ENCODE measurements at regions not wholly inside any gene's neighbourhood (a gene's known extent, or its start where the extent isn't known, plus 50 kb on each side); places are given as distances from the start of the nearest gene placed in this dataset.

DNA sequence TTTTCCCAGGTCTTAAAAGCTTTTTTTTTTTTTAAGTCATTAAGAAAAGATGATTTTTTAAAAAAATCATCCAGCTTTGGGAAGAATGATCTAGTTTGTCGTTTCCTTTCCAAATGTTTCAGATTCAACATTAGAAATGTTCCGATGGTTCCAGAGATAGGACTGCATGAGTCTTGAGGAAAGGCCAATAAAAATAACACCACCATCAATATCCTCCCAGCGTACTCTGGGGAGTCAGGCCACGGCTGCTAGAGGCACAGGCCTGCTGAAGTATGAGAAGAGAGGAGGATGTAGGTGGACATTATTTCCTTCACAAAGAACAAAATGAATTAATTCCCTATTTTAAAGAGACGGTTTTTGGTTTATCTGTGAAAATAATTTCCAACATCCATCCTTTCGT, 60.0 kb upstream of the SHISA2 start:
- DNase-seq (ENCODE audit: low read depth) = no peak
- H3K4me3 ChIP-seq (ENCODE audit: control insufficient read depth, low read depth, low read length) = no peak overlapping the region
- TF ChIP-seq, protein P1, sequence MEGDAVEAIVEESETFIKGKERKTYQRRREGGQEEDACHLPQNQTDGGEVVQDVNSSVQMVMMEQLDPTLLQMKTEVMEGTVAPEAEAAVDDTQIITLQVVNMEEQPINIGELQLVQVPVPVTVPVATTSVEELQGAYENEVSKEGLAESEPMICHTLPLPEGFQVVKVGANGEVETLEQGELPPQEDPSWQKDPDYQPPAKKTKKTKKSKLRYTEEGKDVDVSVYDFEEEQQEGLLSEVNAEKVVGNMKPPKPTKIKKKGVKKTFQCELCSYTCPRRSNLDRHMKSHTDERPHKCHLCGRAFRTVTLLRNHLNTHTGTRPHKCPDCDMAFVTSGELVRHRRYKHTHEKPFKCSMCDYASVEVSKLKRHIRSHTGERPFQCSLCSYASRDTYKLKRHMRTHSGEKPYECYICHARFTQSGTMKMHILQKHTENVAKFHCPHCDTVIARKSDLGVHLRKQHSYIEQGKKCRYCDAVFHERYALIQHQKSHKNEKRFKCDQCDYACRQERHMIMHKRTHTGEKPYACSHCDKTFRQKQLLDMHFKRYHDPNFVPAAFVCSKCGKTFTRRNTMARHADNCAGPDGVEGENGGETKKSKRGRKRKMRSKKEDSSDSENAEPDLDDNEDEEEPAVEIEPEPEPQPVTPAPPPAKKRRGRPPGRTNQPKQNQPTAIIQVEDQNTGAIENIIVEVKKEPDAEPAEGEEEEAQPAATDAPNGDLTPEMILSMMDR (conservative IDR thresholded peaks at IDR 0.05; ENCODE audit: control insufficient read depth, insufficient read depth, low read depth, low read length) = no peak
